ENCODE measurements at regions not wholly inside any gene's neighbourhood (a gene's known extent, or its start where the extent isn't known, plus 50 kb on each side); places are given as distances from the start of the nearest gene placed in this dataset.

- no peaks in the 10 kb centered on the region for H4K20me1 ChIP-seq (replicated peaks; ENCODE audit: control insufficient read depth, insufficient read depth, low read length)
- CTCF ChIA-PET (ENCODE audit: low intra/inter-chr PET ratio): no interaction called here
- TF ChIP-seq PYGO2 (tag; IDR thresholded peaks at IDR 0.05): no peak
- H3K9me1 ChIP-seq (ENCODE audit: control insufficient read depth, insufficient read depth, low read length): no peaks in the 10 kb centered on the region
- 0% methylated on average over 1 of the region's 1 CpG for WGBS (ENCODE audit: insufficient coverage, low coverage, missing lambda C conversion rate)
- H3K36me3 ChIP-seq (ENCODE audit: control insufficient read depth, insufficient read depth, low read length): no peaks in the 10 kb centered on the region
- no peaks in the 10 kb centered on the region for H3K79me2 ChIP-seq (ENCODE audit: control insufficient read depth, insufficient read depth, low read length)
- ATAC-seq (no peak), DNase-seq (ENCODE audit: extremely low read depth in 1 of 4, low spot score in 3 of 4) (no peak), FAIRE-seq (no peak)
- no peaks in the 10 kb centered on the region for H3K4me1 ChIP-seq (replicated peaks in 1 of 2; ENCODE audit: control insufficient read depth in 2 of 2, insufficient read depth in 2 of 2, low read length in 2 of 2)
- POLR2A ChIA-PET: no interaction called here
- no peaks in the 10 kb centered on the region for H3K27me3 ChIP-seq (ENCODE audit: control insufficient read depth in 2 of 2, insufficient read depth in 2 of 2, low read length in 2 of 2)
- intact Hi-C loops (cut with micrococcal nuclease): no loop called here
- H3K9ac ChIP-seq (ENCODE audit: insufficient read depth in 1 of 2, low read depth in 2 of 2, low read length in 2 of 2): no peak overlapping the region
- H3K9me3 ChIP-seq (replicated peaks; ENCODE audit: control insufficient read depth, insufficient read depth, low read depth, low read length): no peaks in the 10 kb centered on the region
- BruUV-seq (replicated peaks): no TSS peak
- H2AFZ ChIP-seq (ENCODE audit: low read depth, low read length): no peak overlapping the region
- no peak overlapping the region for H3K4me2 ChIP-seq (ENCODE audit: insufficient read depth, low read length)
- no peak overlapping the region for H3K27ac ChIP-seq (ENCODE audit: extremely low read depth, low read depth, low read length)
- in situ Hi-C loops (cut with MboI): no loop called here
- H3K4me3 ChIP-seq: no peak overlapping the region
Observed at GRCh38 chr3:109548192-109548938, 211.0 kb upstream of the DPPA4 start.

- H3K27me3 ChIP-seq (ENCODE audit: control insufficient read depth in 2 of 2, insufficient read depth in 2 of 2, low read length in 2 of 2): no peaks in the 10 kb centered on the region
- no peak overlapping the region for H3K9ac ChIP-seq (ENCODE audit: insufficient read depth in 1 of 2, low read depth in 2 of 2, low read length in 2 of 2)
- FAIRE-seq: no peak
- BruUV-seq (replicated peaks): no TSS peak
- no peak overlapping the region for H3K4me3 ChIP-seq
- ChIA-PET CTCF (ENCODE audit: low intra/inter-chr PET ratio) (no interaction called here), POLR2A (no interaction called here)
- no peak overlapping the region for H3K4me2 ChIP-seq (ENCODE audit: insufficient read depth, low read length)
- in situ Hi-C loops (cut with MboI) (no loop called here), intact Hi-C loops (cut with micrococcal nuclease) (no loop called here)
- DNase-seq (ENCODE audit: extremely low read depth in 1 of 4, low spot score in 3 of 4): no peak
- no peaks in the 10 kb centered on the region for H3K9me1 ChIP-seq (ENCODE audit: control insufficient read depth, insufficient read depth, low read length)
- H4K20me1 ChIP-seq (replicated peaks; ENCODE audit: control insufficient read depth, insufficient read depth, low read length): no peaks in the 10 kb centered on the region
- no peak for ATAC-seq
- H3K79me2 ChIP-seq (ENCODE audit: control insufficient read depth, insufficient read depth, low read length): no peaks in the 10 kb centered on the region
- H3K36me3 ChIP-seq (ENCODE audit: control insufficient read depth, insufficient read depth, low read length): no peaks in the 10 kb centered on the region
- 0% methylated on average over 3 of the region's 4 CpGs for WGBS (ENCODE audit: insufficient coverage, low coverage, missing lambda C conversion rate)
- no peak overlapping the region for H2AFZ ChIP-seq (ENCODE audit: low read depth, low read length)
- H3K4me1 ChIP-seq (replicated peaks in 1 of 2; ENCODE audit: control insufficient read depth in 2 of 2, insufficient read depth in 2 of 2, low read length in 2 of 2): no peaks in the 10 kb centered on the region
- no peak overlapping the region for H3K27ac ChIP-seq (ENCODE audit: extremely low read depth, low read depth, low read length)
- H3K9me3 ChIP-seq (replicated peaks; ENCODE audit: control insufficient read depth, insufficient read depth, low read depth, low read length): no peaks in the 10 kb centered on the region
- TF ChIP-seq ZNF263 (CRISPR knock-in tag; IDR thresholded peaks at IDR 0.05; ENCODE audit: borderline replicate concordance) (no peak), HNRNPUL1 (IDR thresholded peaks at IDR 0.05; ENCODE audit: low read length) (no peak), MBD2 (IDR thresholded peaks at IDR 0.05; ENCODE audit: borderline replicate concordance, low read depth) (no peak), MAZ (CRISPR knock-in tag; conservative IDR thresholded peaks at IDR 0.05 in 1 of 2, IDR thresholded peaks at IDR 0.05 in 1 of 2) (no peak), ZNF239 (CRISPR knock-in tag; IDR thresholded peaks at IDR 0.05) (no peak), TSC22D4 (tag; IDR thresholded peaks at IDR 0.05) (no peak), ZNF3 (CRISPR knock-in tag; IDR thresholded peaks at IDR 0.05) (no peak), CBFA2T3 (IDR thresholded peaks at IDR 0.05) (no peak), HDGF (IDR thresholded peaks at IDR 0.05) (no peak)
- TF ChIP-seq, protein P1, sequence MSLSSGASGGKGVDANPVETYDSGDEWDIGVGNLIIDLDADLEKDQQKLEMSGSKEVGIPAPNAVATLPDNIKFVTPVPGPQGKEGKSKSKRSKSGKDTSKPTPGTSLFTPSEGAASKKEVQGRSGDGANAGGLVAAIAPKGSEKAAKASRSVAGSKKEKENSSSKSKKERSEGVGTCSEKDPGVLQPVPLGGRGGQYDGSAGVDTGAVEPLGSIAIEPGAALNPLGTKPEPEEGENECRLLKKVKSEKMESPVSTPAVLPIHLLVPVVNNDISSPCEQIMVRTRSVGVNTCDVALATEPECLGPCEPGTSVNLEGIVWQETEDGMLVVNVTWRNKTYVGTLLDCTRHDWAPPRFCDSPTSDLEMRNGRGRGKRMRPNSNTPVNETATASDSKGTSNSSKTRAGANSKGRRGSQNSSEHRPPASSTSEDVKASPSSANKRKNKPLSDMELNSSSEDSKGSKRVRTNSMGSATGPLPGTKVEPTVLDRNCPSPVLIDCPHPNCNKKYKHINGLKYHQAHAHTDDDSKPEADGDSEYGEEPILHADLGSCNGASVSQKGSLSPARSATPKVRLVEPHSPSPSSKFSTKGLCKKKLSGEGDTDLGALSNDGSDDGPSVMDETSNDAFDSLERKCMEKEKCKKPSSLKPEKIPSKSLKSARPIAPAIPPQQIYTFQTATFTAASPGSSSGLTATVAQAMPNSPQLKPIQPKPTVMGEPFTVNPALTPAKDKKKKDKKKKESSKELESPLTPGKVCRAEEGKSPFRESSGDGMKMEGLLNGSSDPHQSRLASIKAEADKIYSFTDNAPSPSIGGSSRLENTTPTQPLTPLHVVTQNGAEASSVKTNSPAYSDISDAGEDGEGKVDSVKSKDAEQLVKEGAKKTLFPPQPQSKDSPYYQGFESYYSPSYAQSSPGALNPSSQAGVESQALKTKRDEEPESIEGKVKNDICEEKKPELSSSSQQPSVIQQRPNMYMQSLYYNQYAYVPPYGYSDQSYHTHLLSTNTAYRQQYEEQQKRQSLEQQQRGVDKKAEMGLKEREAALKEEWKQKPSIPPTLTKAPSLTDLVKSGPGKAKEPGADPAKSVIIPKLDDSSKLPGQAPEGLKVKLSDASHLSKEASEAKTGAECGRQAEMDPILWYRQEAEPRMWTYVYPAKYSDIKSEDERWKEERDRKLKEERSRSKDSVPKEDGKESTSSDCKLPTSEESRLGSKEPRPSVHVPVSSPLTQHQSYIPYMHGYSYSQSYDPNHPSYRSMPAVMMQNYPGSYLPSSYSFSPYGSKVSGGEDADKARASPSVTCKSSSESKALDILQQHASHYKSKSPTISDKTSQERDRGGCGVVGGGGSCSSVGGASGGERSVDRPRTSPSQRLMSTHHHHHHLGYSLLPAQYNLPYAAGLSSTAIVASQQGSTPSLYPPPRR (CRISPR knock-in tag; IDR thresholded peaks at IDR 0.05; ENCODE audit: borderline replicate concordance): no peak
Observed at GRCh38 chr3:109553591-109554371, 216.4 kb upstream of the DPPA4 start.

Data from K562 (cell line).